GM21786 (cell line): ENCODE measurements at regions not wholly inside any gene's neighbourhood (a gene's known extent, or its start where the extent isn't known, plus 50 kb on each side); places are given as distances from the start of the nearest gene placed in this dataset.
A peak's percentile ranks its signal among the peaks of the same experiment; 100 is the strongest.

ENCODE experiments used
- ATAC-seq: cut with Tn5 transposase; IDR thresholded peaks from one replicate; pipeline ENCODE4 v1.9.1; 2021; ENCODE audit not compliant: unreplicated experiment

- no peak for ATAC-seq
These were observed 452.0 kb upstream of the ZNF608 start for GRCh38 chr5:125198270-125198974.

- ATAC-seq: no peak
These were observed 452.9 kb upstream of the ZNF608 start for GRCh38 chr5:125199373-125199772.

DNA sequence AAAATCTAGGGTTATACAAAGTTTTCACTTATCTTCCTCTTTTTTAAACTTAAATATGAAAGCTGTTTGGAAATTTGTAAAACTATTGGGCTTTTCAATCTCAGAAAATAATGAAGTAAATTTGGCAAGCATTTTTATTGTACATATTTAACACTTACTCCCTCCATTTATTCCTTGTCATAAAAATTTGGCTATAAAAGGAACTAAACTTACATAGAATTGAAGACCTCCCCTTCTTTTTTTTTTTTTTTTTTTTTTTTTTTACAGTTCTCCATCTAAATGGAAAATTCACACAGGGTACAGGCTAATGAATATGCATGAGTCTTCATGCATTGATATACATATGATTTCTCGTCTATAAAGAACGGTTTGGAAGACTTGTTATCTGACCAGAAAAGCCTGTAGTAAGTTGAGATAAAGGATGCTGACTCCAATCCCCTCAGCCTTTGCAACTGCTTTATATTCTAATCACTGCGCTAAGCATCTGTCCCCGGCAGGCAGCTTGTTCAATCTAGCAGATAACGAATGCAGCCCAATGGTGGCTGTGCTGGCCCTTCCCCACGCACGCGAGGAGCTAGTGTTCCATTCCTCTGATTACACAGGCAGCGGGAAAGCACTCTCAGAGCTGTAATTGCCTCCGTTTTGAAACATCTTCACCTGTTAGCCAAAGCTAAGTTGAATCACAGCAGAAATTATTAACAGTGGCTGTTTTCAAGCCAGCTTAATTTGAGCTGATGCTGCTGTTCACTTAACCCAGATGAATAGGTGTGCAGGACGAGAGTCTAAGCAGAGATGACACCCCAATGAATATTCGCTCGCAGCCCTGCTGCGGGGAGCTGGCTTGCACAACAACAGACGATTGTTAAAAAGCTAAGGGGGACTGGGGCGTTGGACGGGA is 453.8 kb upstream of the ZNF608 start:
- ATAC-seq: no peak

DNA sequence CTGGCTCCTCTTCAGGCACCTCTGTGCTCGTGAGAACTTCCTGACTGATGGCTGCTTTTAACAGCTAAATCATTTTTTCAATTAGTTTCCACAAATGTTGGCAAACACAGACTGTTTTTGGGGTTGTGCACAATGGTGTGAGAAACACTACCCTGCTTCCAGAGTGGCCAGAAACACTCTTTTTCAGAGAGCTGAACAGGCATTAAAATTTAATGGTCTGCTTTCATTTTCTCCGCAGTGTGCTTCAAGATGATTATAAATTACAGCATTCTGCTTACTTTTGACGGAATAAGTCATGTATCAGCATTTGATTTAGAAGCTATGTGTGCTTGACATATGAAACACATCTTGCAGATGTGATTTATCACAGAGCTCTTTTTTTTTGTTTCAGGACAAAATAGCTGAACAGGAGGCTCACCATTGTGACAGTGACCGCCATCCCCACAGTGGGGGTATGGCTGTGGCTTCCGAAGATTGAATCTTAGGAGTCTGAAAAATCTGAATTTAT is 454.5 kb upstream of the ZNF608 start:
- ATAC-seq: no peak

GRCh38 chr5:125201446-125202052 is 455.1 kb upstream of the ZNF608 start:
- no peak for ATAC-seq

DNA sequence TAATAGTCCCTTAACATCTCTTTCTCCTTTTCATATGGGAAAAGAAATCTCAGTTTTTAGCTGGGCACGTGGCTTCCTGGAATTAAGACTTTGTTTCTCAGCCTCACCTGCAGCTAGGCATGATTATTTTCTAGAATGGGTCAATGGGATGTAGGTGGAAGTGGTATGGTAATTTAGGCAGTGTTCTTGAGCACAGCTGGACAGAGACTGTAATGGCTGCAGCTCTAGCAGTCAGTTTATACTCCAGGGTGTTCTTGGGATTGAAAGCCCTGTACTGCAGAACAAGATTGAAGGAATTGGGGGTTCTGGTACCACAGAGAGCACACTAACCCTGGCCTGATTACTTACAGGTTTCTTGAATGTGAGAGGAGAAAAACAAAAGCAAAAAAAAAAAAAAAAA is 455.9 kb upstream of the ZNF608 start:
- ATAC-seq: no peak

DNA sequence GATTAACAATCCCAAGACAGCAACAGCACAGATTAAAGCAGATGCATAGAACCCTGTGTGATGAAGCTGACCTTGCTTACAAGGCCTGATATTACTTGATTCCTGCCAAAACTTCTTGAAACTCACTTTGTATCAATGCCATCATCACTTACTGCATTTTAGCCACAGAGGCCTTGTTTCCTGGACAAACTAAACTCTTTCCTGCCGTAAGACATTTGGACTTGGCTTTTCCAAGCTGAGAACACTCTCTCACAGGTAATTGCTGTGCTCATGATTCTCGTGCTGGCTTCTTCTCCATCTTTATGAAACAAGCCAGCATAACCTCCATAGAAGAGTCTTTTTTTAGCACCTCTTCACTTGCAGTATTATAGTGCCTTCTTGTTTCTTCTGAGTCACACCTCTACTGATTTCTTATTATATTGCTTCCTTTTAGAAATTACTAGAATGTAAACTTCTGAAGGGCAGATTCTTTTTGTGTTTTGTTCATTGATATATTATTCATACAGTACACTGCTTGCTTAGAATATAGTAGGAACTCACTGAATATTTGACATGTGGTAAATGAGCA is 456.5 kb upstream of the ZNF608 start:
- ATAC-seq: no peak

DNA sequence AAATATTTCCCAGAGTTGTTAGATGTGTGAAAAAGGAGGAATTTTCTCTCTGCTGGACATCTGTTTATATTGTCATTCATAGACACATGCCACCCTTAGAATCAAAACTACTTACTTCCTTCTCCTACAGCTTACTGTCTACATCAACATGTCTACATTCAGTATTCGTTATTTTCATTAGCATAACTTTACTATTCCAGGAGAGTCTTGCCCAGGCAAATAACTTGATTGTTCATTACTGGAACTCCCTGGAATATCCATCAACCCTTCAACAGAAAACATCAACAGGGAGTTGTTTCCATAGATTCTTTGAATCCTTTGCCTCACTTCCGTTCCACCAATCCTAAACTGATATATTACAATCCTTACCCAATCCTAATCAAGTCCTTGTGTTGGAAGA is 457.5 kb upstream of the ZNF608 start:
- no peak for ATAC-seq

- no peak for ATAC-seq
These were observed 459.3 kb upstream of the ZNF608 start for GRCh38 chr5:125205601-125206225.

DNA sequence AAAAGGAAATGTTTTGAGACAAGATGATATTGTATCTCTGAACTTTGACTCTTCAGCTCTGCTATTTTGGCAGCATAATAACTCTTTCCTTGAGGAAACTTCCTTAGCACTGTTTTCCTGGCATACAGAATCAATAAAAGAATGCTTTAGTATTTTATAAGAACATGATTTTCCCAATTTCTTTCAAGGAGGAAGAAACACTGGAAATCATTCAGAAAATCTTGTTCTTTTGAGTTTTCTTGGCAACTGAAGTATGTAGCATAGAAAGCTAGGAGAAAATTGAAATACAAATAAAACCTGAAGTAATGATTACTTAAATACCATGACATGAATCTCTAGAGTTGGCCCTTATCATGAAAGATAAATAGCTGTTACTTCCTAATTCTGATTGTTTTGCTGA is 461.4 kb upstream of the ZNF608 start:
- ATAC-seq: no peak

GRCh38 chr5:125209650-125210049 is 463.2 kb upstream of the ZNF608 start:
- ATAC-seq: no peak

DNA sequence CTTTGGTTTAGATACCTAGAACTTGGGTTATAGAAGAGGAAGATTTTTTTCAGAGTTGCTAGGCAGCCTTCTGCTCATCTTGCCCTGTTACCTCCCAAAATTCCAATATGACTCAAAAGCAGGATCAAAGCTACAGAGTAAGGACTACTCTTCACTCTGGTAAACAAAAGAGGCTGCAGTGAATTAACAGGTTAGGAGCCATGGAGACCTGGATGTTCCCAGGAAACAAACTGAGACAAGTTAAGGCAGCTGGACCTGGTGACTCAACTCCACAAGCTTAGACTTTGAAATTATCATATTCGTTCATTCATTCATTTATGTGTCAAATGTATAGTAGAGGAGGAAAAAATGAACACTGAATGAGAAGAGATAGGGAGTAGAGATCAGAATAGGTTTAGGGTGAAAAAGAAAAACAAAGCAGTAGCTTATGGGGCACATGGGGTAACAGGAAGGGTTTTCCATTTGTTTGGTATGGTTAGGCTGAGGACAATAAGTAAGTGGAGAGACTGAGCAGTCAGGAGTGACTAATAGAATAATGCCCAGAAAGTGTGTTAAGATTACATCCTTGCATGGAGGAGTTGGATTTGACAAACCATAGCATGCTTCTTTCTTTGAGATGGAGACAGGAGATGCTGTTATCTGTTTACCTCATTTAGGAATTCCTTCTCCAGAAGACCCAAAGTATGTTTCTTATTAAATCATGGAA is 464.0 kb upstream of the ZNF608 start:
- no peak for ATAC-seq

GRCh38 chr5:125214080-125214479 is 467.6 kb upstream of the ZNF608 start:
- peak; percentile 85 for ATAC-seq

DNA sequence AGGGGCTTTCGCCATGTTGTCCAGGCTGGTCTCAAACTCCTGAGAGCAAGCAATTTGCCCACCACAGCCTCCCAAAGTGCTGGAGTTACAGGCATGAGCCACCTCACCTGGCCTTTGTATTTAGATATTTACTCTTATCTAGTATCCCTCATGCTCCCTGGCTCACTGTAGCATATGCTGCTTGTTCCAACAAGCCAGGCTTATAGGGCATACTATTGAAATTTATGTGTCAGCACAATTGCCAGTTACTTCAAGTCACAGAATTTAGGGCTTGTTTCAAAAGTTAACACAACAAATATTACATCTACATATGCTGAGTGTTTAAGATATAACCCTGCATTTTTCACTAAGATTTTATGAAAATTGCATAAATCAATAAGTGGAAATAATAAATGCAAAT is 469.2 kb upstream of the ZNF608 start:
- no peak for ATAC-seq

DNA sequence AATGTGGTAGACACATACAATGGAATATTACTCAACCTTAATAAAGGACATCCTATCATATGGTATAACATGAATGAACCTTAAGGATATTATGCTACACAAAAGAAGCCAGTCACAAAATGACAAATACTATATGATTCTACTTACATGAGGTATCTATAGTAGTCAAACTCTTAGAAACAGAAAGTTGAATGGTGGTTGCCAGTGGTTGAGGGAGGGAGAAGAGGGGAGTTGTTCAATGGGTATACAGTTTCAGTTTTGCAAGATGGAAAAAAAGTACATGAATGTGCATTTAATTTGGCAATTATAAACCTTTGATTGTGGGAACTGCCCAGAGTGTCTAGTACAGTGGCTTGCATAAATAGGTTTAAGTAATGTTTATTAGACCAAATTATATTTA is 473.3 kb upstream of the ZNF608 start:
- no peak for ATAC-seq

DNA sequence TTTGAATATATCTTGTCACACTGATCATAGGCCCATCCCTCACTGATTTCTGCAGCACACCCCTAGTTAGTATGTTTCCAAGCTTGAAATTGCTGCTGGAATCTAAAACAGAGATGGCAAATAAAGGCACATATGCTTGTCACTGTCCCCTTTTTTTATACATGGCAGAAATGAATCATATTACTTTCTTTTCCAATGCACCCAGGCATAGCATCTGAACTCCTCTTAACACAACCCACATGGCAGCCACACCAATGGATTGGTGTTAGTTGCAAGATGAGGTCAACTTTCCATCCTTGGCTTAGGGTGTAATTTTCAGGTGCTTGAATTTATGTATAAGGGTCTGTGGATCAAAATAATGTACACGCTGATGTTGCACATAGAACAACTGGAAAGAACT is 473.8 kb upstream of the ZNF608 start:
- ATAC-seq: no peak

GRCh38 chr5:125222597-125223240 is 476.3 kb upstream of the ZNF608 start:
- ATAC-seq: no peak

- ATAC-seq: no peak
These were observed 479.0 kb upstream of the ZNF608 start for GRCh38 chr5:125225424-125225823.

- no peak for ATAC-seq
These were observed 480.4 kb upstream of the ZNF608 start for GRCh38 chr5:125226825-125227224.
